Right lobe of liver (tissue), 4 donors: ENCODE measurements at regions not wholly inside any gene's neighbourhood (a gene's known extent, or its start where the extent isn't known, plus 50 kb on each side); places are given as distances from the start of the nearest gene placed in this dataset.

Experiments
- POLR2A ChIP-seq: fragments of 450-650 bp; IDR thresholded peaks from one replicate; pipeline ENCODE4 v1.6.1; 2017; ENCODE audit warnings: antibody characterized with exemption, mild to moderate bottlenecking
- TF ChIP-seq, protein P1 (sequence below), 4 donors: fragments of 200-600 bp in 3 of 4; fragments of 450-650 bp in 1 of 4; IDR thresholded peaks; one replicate each; pipeline versions ENCODE4 v1.5.1 to v1.8.0; 2016 to 2022; ENCODE audit warnings: antibody characterized with exemption in 4 of 4, mild to moderate bottlenecking in 2 of 4
- donor health status: DM: no; HTN: no; CAD: no.
- donor health status: DM: no; HTN: no; CAD: no.
- donor health status: DM: no; HTN: yes; CAD: no.

- TF ChIP-seq, protein P1, sequence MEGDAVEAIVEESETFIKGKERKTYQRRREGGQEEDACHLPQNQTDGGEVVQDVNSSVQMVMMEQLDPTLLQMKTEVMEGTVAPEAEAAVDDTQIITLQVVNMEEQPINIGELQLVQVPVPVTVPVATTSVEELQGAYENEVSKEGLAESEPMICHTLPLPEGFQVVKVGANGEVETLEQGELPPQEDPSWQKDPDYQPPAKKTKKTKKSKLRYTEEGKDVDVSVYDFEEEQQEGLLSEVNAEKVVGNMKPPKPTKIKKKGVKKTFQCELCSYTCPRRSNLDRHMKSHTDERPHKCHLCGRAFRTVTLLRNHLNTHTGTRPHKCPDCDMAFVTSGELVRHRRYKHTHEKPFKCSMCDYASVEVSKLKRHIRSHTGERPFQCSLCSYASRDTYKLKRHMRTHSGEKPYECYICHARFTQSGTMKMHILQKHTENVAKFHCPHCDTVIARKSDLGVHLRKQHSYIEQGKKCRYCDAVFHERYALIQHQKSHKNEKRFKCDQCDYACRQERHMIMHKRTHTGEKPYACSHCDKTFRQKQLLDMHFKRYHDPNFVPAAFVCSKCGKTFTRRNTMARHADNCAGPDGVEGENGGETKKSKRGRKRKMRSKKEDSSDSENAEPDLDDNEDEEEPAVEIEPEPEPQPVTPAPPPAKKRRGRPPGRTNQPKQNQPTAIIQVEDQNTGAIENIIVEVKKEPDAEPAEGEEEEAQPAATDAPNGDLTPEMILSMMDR (IDR thresholded peaks at IDR 0.05): no peak
- no peak for TF ChIP-seq POLR2A
These were observed 1219.8 kb upstream of the RAG2 start for GRCh38 chr11:37817727-37818270.
